HPDE6-E6E7 (cell line): ENCODE measurements at regions not wholly inside any gene's neighbourhood (a gene's known extent, or its start where the extent isn't known, plus 50 kb on each side); places are given as distances from the start of the nearest gene placed in this dataset.
A peak's percentile ranks its signal among the peaks of the same experiment; 100 is the strongest.
"Not testable (repeated sequence)": the region's sequence is repeated elsewhere in the genome, so short reads cannot be mapped to it uniquely, and the experiment has no call there.

ENCODE experiments used
- DNase-seq: peaks from one replicate; pipeline ENCODE4 v3.0.0; 2011; ENCODE audit warnings: missing footprints; ENCODE audit errors: extremely low spot score

DNA sequence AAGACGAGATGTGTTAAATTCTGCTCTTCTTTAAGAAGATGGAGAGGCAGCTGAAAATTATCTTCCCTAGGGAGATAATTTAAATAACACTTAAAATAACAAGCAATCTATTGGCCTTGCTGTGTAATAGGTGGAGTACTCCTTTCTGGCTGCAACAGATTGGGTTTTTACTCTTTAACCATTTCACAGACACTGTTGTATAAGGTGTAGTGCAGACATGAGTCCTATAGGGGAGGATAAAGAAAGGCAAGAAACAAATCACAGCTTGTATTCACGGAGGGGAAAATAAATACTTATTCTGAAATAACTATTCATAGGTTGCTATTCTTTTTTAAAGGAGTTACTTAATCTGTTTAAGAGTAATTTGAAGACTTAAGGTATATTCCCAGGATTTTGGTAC lies 252.0 kb downstream of the ZPLD1 start:
- DNase-seq, result no peak

DNA sequence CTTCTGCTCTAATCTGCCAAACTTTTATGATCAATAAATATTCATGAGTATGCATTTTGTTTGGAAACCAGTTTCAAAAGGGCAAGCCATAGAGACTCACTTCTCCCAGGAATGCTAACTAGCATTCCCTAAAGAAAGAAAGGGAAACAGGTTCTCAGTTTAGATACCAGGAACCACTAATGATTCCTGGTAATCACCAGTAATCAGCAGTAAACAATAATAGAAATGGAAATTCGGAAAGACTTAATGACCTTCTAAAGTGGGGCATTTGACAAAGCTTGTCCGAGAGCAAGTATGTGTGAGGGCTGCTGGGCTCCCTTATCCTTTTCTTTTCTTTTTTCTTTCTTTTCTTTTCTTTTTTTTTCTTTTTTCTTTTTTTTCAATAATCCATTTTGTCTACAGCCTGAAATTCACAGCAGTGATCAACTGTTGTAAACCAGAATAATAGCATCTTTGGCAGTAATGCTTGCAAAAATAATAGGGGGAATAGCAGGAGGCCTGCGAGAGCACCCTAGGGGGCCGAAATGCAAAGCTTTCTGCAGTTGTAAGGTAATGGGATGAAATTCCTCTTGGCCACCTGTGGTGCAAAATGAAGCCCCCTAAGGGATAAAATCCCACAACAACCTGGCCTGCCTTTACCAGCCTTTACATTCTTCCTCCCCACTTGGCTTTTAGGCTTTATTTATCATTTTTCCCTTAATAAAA lies 253.2 kb downstream of the ZPLD1 start:
- DNase-seq, result no peak

DNA sequence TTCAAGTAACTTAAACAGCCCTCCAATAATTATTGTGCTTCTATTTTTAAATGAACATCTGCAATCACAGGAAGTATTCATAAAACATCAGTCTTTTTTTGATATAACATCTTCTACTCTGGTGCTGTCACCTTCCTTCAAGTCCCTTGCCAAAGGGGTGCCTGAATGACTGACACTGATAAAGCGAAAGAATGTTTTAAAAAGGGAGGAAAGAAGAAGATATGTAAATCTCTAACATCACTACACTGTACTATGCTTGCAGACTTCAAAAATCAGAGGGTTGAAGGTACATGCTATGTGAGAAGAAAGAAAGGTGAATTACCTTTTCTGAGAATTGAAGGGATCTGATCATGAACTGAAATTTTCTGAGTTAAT lies 253.7 kb downstream of the ZPLD1 start:
- no peak for DNase-seq

DNA sequence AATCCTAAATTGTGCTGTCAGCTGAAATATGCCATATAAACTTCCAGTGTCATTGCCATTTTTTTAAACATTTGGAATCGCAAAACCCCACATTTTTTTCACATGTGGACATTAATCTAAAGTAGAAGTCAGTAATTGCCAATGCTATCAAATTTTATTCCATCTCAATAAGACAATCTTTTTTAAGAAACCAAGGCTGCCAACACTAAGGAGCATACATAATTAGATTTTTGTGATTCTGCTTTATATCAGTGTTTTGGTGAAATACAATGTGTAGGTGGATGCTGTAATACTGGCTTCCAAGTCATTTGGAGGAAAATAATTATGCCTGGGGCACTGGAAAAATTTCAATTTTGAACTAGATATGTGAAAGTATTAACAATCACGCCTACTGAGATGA lies 256.7 kb downstream of the ZPLD1 start:
- DNase-seq, result no peak

DNA sequence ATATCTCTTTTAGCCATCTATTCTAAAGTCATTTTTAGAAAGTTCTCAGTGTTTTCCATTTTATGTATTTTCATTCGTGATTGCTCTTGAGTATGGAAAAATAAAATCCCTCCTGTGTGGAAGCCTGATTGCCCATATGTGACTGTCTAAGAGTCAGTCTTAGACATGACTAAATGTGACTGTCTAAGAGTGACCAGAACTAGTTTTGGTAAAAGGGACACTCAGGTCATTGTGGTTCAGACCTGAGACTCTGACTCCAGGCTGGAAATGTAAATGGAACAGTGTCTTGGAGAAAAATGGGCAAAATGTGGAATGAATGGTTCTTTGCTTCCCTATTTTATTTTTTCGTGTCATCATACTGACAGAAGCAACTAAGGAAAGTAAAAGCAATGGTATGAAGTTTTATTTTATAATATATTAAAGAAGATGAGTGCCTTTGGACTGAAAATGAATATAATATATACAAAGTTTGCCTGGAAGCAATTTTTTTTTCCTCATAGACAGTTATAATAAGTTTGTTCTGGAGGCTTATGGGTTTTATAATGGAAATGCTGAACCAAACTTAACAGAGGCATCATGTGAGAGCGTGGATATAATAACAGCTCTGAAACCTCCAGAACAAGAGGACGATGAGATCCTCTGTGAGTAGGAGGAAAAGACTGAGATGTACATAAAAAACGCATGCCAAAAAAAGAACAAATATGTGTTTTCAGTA lies 264.4 kb downstream of the ZPLD1 start:
- no peak for DNase-seq

DNA sequence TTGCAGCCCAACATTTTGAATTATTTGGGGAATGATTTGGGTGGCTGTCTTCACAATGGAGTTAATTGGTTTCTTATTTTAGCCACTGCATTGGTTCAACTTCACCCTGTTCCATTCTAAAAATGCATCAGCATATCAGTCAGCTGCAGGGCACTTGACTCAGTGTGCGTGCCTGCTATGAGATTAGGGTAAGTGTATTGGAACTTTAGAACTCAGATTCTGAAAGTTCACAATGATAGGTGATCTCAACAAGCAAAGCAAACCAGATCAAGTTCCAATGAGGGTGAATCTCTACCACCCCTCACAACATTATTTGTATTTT lies 265.0 kb downstream of the ZPLD1 start:
- DNase-seq, result no peak

DNA sequence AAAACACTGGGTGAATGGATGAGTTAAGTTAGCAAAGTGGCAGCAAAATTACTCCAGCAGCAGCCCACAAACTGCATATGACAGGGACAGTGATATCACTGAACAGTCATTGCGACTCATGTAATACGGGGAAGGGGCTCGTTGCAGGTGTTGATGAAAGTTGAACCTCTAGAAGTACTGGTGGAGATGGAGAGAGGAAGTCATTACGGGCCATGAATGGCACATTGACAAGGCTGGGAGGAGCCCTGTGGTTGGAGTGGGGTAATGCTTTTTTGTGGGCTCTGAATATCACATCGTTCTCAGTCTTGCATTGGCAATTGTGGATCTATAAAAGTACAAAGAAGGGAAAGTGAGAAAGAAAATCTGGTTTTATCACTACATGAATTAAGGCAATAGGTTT lies 278.1 kb downstream of the ZPLD1 start:
- no peak for DNase-seq

DNA sequence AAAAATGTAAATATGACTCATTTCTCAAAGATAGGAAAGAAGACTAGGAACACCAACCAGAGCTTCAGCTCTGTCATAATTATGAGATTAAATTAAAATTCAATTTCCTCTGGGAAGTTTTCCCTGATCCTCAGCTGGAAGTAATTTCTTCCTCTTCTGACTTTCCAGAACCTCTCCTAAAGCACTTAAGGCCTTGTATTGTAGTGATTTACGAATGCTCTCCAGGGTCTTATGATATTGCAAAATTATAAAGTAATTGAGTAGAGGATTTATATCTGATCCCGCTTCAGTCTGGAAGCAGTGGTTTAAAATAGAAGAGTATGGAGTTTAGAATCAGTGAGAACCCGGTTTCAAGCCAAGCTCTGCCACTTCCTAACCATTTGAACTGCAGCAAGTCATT lies 279.8 kb downstream of the ZPLD1 start:
- no peak for DNase-seq

DNA sequence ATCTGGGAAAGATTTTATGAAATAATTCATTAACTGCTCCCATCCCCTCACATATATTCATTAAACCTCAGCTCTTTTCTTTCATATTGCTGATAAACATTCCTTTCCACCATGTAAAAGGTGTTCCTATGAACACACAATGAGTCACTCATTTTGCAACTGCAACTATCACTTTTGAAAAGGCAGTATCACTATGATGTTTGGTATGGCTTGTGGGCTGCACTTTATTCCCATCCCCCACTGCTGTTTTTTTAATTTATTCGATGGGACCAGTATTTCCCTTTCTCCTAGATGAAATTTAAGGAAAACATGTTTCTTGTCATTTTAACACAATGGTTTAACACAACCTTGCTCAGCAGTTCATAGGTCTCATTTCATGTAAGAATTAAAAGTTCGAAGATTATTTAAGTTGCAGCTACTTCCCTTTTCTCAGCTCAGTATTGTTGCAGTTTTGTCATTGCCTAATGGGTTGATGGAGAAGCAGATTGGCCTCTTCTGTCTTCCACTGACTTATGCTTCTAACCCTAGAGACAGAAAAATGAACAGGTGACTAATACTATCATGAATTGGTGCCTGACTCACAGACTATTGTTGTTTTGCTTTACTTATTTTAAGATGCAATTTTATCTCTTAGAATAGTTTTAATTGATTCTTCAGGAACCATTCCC lies 280.3 kb downstream of the ZPLD1 start:
- peak; percentile 64 for DNase-seq

DNA sequence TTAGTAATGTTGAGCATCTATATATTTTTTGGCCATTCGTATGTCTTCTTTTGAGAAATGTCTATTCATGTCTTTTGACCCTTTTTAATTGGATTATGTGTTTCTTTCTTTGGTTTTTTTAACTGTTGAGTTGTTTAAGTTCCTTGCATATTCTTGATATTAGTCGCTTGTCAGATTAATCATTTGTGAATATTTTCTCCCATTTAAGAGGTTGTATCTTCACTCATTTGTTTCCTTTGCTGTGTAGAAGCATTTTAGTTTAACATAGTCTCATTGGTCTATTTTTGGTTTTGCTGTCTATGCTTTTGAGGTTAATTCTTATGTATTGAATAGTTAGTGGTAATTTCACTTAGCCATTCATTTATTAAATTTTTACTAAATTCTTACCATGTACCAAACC lies 283.8 kb downstream of the ZPLD1 start:
- no peak for DNase-seq

DNA sequence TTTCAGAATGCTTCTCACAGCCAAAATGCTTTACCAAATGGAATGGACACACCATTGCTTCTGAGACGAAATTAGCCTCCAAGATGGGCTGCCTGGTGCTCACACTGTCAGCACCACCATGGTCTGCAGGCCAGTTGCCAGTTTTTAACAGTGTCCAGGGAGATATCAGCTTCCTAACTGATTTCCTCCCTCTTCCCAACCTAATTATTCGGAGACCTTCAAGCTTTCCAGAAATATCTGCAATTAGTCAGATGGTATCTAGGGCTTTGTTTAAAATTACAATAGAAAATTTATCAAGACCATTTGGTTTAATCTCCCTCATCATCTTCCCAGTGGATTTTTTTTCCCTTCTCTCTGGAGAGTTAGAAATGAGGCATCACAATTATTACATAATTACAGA lies 287.5 kb downstream of the ZPLD1 start:
- DNase-seq, result no peak

DNA sequence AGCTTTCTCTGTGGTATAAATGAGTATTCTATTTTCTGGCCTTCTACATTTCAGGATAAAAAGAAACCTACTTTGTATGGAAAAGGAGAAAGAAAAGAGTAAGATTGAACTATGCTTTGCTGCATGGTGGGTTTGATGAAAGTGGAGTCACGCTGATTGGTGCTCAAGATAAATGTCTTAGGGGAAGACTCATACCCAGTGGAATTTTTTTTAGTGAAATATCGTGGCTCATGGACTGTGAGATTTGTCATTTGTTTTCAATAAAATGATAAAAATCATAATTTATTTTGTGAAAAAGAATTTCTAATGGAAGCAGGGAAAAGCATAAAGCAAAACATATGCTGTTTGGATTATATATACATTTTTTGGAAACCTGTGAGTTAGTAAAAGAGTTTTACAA lies 292.5 kb downstream of the ZPLD1 start:
- no peak for DNase-seq

DNA sequence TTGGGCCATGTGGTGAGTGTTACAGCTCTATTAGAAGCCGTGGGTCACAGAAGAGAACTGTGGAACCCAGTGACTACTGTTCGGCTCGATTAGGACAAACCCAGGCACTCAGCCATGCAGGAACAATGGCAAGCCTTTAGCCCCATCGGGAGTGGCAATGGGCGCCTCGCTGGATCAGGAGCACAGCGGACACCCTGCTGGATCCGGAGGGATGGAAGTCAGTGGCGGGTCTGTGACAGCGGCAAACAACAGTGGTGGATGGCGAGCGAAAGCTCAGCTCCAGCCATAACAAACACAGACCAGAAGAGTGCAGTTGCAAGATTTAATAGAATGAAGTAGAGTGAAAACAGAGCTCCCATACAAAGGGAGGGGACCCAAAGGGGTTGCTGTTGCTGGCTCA lies 297.8 kb downstream of the ZPLD1 start:
- not testable (repeated sequence) for DNase-seq

DNA sequence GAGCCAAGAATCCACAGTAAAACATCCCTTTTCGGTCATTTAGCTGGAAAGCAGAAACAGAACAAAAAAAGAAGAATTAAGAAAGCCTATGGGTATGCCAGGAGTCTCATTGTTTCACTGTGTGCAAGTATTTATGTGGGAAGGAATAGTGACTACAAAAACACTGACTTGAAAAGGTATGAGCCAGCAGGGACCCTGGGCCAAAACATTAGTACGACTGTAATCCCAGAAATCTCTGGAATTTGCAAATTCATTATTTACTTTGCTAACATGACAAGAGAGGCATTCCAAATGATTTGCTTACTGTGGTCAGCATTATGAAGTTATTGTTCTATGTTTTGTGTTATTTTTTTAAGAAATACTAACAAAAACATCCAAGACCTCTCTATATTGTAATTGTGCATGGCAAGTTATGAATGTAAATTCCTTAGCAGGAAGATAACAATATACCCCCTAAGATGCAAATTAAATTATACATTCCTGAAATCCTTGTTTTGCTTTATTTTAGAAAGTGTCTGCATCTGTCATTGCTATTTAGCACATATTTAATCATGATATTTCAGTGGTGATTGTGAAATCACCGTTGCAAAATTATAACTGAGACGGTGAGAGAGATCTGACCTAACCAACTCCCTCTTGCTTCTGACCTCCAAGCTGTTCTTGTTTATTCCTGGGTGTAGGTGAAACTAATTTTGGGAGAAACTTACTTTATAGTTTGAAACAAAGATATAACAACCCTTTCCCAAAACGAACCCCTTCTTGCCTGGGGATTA lies 299.2 kb downstream of the ZPLD1 start:
- DNase-seq, result no peak

DNA sequence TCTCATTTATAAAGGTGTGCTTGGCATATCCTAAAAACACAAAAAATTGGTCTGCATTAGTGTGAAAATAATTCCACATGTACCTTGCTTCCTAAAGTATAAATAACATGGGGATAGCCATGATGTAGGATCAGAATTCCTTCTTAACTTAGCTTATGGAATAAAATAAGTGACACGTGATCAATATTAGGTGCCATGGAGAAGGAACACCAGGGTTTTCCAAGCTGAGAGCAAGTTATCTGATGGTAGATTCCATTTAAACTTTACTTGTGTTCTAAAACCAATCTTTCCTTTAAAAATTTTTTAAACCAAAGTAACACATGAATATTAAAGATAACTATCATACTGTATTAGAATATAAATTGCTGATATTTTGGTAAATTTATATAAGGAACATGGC lies 300.5 kb downstream of the ZPLD1 start:
- DNase-seq, result no peak

DNA sequence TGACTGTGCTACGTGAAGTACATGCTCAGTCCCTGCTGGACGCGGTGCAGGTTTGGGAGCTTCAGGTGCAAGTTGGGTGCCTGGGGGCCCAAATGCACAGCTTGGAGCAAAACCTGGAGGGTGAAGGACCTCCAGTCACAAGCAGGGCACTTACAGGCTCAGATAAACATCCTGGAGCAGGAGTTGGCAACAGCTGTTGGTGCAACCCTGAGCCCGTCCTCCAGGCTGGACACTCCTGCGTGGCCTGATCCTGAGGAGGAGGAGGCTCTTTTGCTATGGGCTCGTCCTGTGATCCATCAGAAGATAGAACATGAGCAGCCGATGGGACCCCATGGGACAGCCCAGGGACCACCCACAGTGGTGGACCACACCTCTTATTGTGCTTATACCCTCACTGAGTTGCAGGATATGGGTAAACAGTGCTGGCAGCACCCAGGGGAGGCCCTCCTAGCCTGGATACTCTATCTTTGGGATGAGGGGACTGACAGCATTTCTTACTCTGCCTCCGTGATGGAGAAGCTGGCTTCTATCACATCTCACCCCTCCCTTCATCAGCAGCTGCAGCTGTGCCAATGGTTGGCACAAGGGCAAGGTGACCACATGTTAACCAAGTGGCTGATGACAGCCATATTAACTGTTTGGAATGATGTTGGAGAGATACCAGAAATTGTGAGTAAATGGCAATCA lies 301.6 kb downstream of the ZPLD1 start:
- no peak for DNase-seq

DNA sequence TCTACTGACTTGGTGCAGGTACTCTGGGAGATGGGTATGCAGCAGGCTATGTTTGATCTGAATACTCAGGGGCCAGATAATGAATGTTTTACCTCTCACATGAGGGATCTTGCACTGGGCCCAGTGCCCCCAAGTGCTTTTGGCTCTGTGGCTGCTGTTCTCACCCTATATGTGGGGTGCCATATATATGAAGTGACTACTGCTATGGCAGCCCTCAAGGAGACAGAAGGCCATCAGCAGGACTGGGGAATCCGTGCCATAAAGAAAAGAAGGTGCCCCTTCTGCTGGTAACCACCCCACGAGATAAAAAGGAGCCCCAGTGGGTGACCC lies 302.1 kb downstream of the ZPLD1 start:
- DNase-seq, result no peak

DNA sequence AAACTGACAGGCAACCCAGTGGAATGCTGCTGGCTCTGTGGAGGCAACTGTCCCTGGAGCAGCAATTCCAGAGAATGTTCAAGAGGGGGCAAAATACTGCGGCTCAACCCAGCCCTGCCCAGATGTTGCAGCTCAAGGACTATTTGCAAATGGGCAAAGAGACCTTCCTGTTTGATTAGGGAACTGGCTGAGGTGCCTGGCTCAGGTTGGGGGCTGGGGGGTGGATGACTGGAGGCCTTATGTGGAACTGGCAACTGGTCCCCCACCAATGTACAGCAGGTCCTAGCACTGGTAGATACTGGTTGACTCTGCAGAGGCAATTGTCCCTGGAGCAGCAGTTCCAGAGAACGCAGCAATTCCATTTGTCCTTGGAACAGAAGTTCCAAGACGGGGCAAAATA lies 302.5 kb downstream of the ZPLD1 start:
- no peak for DNase-seq

DNA sequence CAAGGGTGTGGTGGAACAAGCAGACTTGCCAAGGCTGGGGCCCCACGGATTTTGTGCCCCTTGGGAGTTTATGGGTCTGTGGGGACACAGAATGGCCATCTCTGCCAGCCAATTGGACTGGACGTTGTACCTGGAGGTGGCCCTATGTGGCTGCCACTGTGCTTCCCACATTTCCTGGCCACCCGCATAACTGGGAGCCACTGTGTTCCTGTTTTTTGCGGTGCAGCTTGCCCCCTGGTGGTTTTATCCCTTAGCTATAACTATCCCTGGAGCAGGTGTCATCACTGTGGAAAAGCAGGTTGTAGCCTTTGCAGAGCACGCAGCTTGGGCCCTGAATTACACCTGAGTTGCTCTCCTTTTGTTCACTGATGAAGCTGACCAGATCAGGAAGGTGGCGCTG lies 306.3 kb downstream of the ZPLD1 start:
- DNase-seq, result peak; percentile 26

DNA sequence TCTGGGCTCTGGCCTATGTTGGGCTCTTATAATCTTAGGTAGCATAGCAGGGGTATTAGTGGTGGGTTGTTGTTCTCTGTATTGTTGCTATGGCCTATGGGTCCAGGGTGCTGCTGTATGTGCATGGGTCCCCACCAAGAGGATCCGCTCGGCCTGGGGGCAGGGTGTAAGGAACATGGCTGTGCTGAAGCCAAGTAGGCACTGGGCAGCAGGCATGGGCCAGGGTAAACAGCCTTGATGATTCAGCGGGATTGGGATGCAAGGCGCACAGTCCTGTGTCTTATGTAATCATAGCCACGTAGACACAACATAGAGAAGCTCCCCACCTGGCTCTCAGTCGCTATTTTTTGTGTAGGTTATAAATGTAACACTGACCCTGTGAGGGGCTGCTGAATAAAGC lies 306.9 kb downstream of the ZPLD1 start:
- DNase-seq, result no peak

DNA sequence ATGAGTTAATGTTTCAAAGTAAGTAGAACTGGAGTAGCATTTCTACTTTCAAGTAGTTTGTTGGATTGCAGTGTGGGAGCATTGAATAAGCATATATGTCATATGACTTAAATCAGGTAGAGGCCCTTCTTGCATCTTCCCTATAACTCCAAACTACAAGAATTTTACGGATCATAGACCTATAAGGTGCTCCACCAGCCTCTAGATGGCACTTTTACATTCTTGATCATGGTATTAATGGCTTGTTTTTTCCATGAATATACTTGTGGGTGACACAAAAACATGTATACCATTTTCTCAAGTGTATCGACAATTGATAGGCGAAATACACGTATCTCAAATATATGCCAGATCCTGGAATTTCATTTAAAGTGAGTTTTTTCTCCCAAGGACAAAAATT lies 311.1 kb downstream of the ZPLD1 start:
- peak; percentile 2 for DNase-seq

DNA sequence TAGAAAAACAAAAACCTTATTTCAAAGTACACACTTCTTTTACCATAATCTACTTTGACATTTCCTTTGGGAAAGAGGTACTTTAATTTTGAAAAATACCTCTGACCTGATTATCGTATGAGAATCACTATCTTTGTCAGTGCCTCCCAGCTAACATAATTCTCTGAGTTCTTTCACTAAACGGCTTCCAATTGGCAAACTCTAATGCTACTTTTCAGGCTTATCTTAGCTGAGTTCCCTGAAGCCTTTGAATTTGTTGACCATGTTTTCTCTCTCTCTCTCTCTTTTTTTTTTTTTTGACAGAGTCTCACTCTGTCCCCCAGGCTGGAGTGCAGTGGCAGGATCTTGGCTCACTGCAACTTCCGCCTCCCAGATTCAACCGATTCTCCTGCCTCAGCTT lies 312.8 kb downstream of the ZPLD1 start:
- DNase-seq, result no peak
